ENCODE measurements at regions not wholly inside any gene's neighbourhood (a gene's known extent, or its start where the extent isn't known, plus 50 kb on each side); places are given as distances from the start of the nearest gene placed in this dataset.

DNA sequence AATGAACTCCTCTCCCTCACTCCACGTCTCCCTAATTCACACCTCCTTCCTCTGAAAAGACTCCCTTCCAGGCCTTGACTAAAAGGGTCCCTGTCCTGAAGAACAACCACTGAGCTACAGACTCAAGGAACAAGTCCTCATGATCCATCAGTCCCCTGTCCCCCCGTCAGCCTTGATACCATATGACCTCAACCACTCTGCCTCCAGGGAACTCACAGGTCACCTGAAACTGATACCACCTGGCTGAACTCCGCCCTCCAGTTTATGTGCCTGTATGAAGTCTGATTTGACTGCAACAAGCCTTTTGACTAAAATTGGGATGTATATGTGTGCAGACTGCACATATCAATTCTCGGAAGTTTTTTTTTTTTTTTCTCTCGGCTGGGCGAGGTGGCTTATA, 88.7 kb downstream of the UGCG start:
- H3K4me1 Mint-ChIP-seq: peaks cover 51 to 65% (median 54%) of the 10 kb centered on the region in 3 donors
- H3K27me3 Mint-ChIP-seq: no peaks in the 10 kb centered on the region
- no peak for ATAC-seq (ENCODE audit: low read depth in 2 of 2)

DNA sequence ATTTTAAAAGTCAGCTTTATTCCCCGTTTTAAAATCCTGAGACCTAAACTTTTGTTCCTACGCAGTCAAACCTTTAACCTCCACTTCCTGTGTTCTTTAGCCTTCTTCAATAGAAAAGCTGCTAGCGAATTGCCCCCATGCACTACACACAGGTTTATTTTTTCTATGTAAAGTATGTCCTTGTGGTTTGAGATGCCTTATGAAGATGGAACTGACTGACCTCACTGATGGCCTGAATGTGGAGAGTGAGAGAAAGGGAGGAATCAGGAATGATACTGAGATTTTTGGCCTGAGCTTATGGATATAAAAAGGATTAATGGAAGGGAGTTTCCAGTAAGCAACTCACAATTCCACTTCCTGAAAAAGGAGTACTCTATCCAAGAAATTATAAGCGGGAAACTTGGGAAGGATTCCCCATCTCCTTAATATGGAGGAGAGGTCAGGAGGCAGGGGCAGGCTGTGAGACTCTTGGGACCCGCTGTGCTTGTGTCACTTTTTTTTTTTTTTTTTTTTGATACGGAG, 89.5 kb downstream of the UGCG start:
- DNase-seq: no peak
- no peak for ATAC-seq (ENCODE audit: low read depth in 2 of 2)
- Mint-ChIP-seq H3K36me3 (peaks cover 0 to 5% of the 10 kb centered on the region in 2 donors), H3K27me3 (no peaks in the 10 kb centered on the region), H3K4me3 (peak overlapping the region in 3 of 8 donors; percentile 22 to 57 (median 48)), H3K27ac (peak overlapping the region in 2 of 6 donors; percentile 88 to 92), H3K4me1 (peaks cover 44 to 57% (median 48%) of the 10 kb centered on the region in 3 donors), H3K9me3 (peaks cover 0 to 3% (median 0%) of the 10 kb centered on the region in 7 donors)

More for the DNA sequence above, 88.7 kb downstream of the UGCG start:
- Mint-ChIP-seq H3K9me3 (no peaks in the 10 kb centered on the region), H3K27ac (peak overlapping the region in 4 of 6 donors; percentile 60 to 91 (median 84)), H3K36me3 (no peaks in the 10 kb centered on the region), H3K4me3 (peak overlapping the region in 7 of 8 donors; percentile 3 to 67 (median 32))
- no peak for DNase-seq
